SJSA1 (cell line): ENCODE measurements at regions not wholly inside any gene's neighbourhood (a gene's known extent, or its start where the extent isn't known, plus 50 kb on each side); places are given as distances from the start of the nearest gene placed in this dataset.

Experiments
- DNase-seq, 2 experiments: peaks; one replicate each; pipeline ENCODE4 v3.0.0-alpha.2; 2015 to 2020; ENCODE audit warnings: low spot score in 2 of 2, low read depth in 1 of 2
- H3K27ac ChIP-seq: fragments of 250-450 bp; sonication (Bioruptor Pico); 2 replicates; pipeline ENCODE4 v1.5.1; 2020; ENCODE audit warnings: mild to moderate bottlenecking, moderate library complexity
- H3K27me3 ChIP-seq: fragments of 250-450 bp; sonication (Bioruptor Pico); replicated peaks from 2 replicates; pipeline ENCODE4 v1.5.1; 2020; ENCODE audit warnings: mild to moderate bottlenecking, moderate library complexity
- H3K36me3 ChIP-seq: fragments of 250-450 bp; sonication (Bioruptor Pico); 2 replicates; pipeline ENCODE4 v1.5.1; 2020; ENCODE audit warnings: mild to moderate bottlenecking
- H3K4me1 ChIP-seq: fragments of 250-450 bp; sonication (Bioruptor Pico); replicated peaks from 2 replicates; pipeline ENCODE4 v1.6.1; 2021; ENCODE audit warnings: mild to moderate bottlenecking
- H3K4me3 ChIP-seq: fragments of 250-450 bp; sonication (Bioruptor Pico); 2 replicates; pipeline ENCODE4 v1.5.1; 2020; ENCODE audit warnings: mild to moderate bottlenecking
- H3K9me3 ChIP-seq: fragments of 250-450 bp; sonication (Bioruptor Pico); replicated peaks from 2 replicates; pipeline ENCODE4 v1.5.1; 2020; ENCODE audit warnings: mild to moderate bottlenecking

GRCh38 chr11:98564233-98564632 is 456.5 kb upstream of the CNTN5 start:
- no peaks in the 10 kb centered on the region for H3K4me1 ChIP-seq
- no peaks in the 10 kb centered on the region for H3K36me3 ChIP-seq
- H3K4me3 ChIP-seq, result no peak overlapping the region
- DNase-seq, result no peak
- no peaks in the 10 kb centered on the region for H3K27me3 ChIP-seq
- no peaks in the 10 kb centered on the region for H3K9me3 ChIP-seq
- H3K27ac ChIP-seq, result no peak overlapping the region

GRCh38 chr11:98564881-98565280 is 455.9 kb upstream of the CNTN5 start:
- H3K27me3 ChIP-seq, result no peaks in the 10 kb centered on the region
- H3K4me3 ChIP-seq, result no peak overlapping the region
- H3K9me3 ChIP-seq, result no peaks in the 10 kb centered on the region
- no peak for DNase-seq
- no peak overlapping the region for H3K27ac ChIP-seq
- no peaks in the 10 kb centered on the region for H3K36me3 ChIP-seq
- no peaks in the 10 kb centered on the region for H3K4me1 ChIP-seq

- Histone ChIP-seq H3K4me3 (no peak overlapping the region), H3K27ac (no peak overlapping the region), H3K4me1 (no peaks in the 10 kb centered on the region)
Measured at GRCh38 chr11:98565311-98565710, 455.4 kb upstream of the CNTN5 start.

GRCh38 chr11:98566978-98567377 is 453.8 kb upstream of the CNTN5 start:
- DNase-seq, result no peak
- no peak overlapping the region for H3K4me3 ChIP-seq
- no peaks in the 10 kb centered on the region for H3K27me3 ChIP-seq
- H3K9me3 ChIP-seq, result no peaks in the 10 kb centered on the region
- no peak overlapping the region for H3K27ac ChIP-seq
- no peaks in the 10 kb centered on the region for H3K4me1 ChIP-seq
- H3K36me3 ChIP-seq, result no peaks in the 10 kb centered on the region

More at GRCh38 chr11:98565311-98565710, 455.4 kb upstream of the CNTN5 start:
- Histone ChIP-seq H3K9me3 (no peaks in the 10 kb centered on the region), H3K27me3 (no peaks in the 10 kb centered on the region), H3K36me3 (no peaks in the 10 kb centered on the region)
- DNase-seq, result no peak

GRCh38 chr11:98568013-98568412 is 452.7 kb upstream of the CNTN5 start:
- DNase-seq, result no peak
- H3K4me3 ChIP-seq, result no peak overlapping the region
- no peak overlapping the region for H3K27ac ChIP-seq
- H3K27me3 ChIP-seq, result no peaks in the 10 kb centered on the region
- no peaks in the 10 kb centered on the region for H3K36me3 ChIP-seq
- no peaks in the 10 kb centered on the region for H3K4me1 ChIP-seq
- H3K9me3 ChIP-seq, result no peaks in the 10 kb centered on the region

- H3K9me3 ChIP-seq, result no peaks in the 10 kb centered on the region
- H3K4me3 ChIP-seq, result no peak overlapping the region
- no peak overlapping the region for H3K27ac ChIP-seq
- no peaks in the 10 kb centered on the region for H3K36me3 ChIP-seq
- no peaks in the 10 kb centered on the region for H3K27me3 ChIP-seq
- no peak for DNase-seq
- H3K4me1 ChIP-seq, result no peaks in the 10 kb centered on the region
Measured at GRCh38 chr11:98572941-98573340, 447.8 kb upstream of the CNTN5 start.

GRCh38 chr11:98587884-98588283 is 432.9 kb upstream of the CNTN5 start:
- Histone ChIP-seq H3K36me3 (no peaks in the 10 kb centered on the region), H3K4me3 (no peak overlapping the region), H3K27me3 (no peaks in the 10 kb centered on the region), H3K9me3 (no peaks in the 10 kb centered on the region), H3K27ac (no peak overlapping the region), H3K4me1 (no peaks in the 10 kb centered on the region)
- DNase-seq, result no peak

- no peaks in the 10 kb centered on the region for H3K27me3 ChIP-seq
- H3K4me3 ChIP-seq, result no peak overlapping the region
- H3K9me3 ChIP-seq, result no peaks in the 10 kb centered on the region
- no peaks in the 10 kb centered on the region for H3K36me3 ChIP-seq
- DNase-seq, result no peak
- H3K27ac ChIP-seq, result no peak overlapping the region
- H3K4me1 ChIP-seq, result no peaks in the 10 kb centered on the region
Measured at GRCh38 chr11:98589967-98590366, 430.8 kb upstream of the CNTN5 start.

GRCh38 chr11:98600103-98600502 is 420.6 kb upstream of the CNTN5 start:
- Histone ChIP-seq H3K27me3 (no peaks in the 10 kb centered on the region), H3K27ac (no peak overlapping the region), H3K9me3 (no peaks in the 10 kb centered on the region), H3K4me1 (no peaks in the 10 kb centered on the region), H3K36me3 (no peaks in the 10 kb centered on the region), H3K4me3 (no peak overlapping the region)
- DNase-seq, result no peak

- no peak overlapping the region for H3K4me3 ChIP-seq
- no peak overlapping the region for H3K27ac ChIP-seq
- H3K27me3 ChIP-seq, result no peaks in the 10 kb centered on the region
- no peak for DNase-seq
- H3K9me3 ChIP-seq, result no peaks in the 10 kb centered on the region
- H3K36me3 ChIP-seq, result no peaks in the 10 kb centered on the region
- no peaks in the 10 kb centered on the region for H3K4me1 ChIP-seq
Measured at GRCh38 chr11:98600786-98601773, 419.7 kb upstream of the CNTN5 start.

- Histone ChIP-seq H3K27ac (no peak overlapping the region), H3K36me3 (no peaks in the 10 kb centered on the region), H3K9me3 (no peaks in the 10 kb centered on the region), H3K4me1 (no peaks in the 10 kb centered on the region), H3K27me3 (no peaks in the 10 kb centered on the region), H3K4me3 (no peak overlapping the region)
- DNase-seq, result no peak
Measured at GRCh38 chr11:98616098-98616655, 404.6 kb upstream of the CNTN5 start.

GRCh38 chr11:98621767-98622166 is 399.0 kb upstream of the CNTN5 start:
- Histone ChIP-seq H3K9me3 (no peaks in the 10 kb centered on the region), H3K4me3 (no peak overlapping the region), H3K36me3 (no peaks in the 10 kb centered on the region), H3K4me1 (no peaks in the 10 kb centered on the region), H3K27ac (no peak overlapping the region), H3K27me3 (no peaks in the 10 kb centered on the region)
- no peak for DNase-seq

GRCh38 chr11:98625526-98625925 is 395.2 kb upstream of the CNTN5 start:
- Histone ChIP-seq H3K27me3 (no peaks in the 10 kb centered on the region), H3K4me3 (no peak overlapping the region), H3K27ac (no peak overlapping the region), H3K9me3 (no peaks in the 10 kb centered on the region), H3K4me1 (no peaks in the 10 kb centered on the region), H3K36me3 (no peaks in the 10 kb centered on the region)
- no peak for DNase-seq

- Histone ChIP-seq H3K36me3 (no peaks in the 10 kb centered on the region), H3K27ac (no peak overlapping the region), H3K4me3 (no peak overlapping the region)
Measured at GRCh38 chr11:98630736-98631135, 390.0 kb upstream of the CNTN5 start.

More at GRCh38 chr11:98630736-98631135, 390.0 kb upstream of the CNTN5 start:
- DNase-seq, result no peak
- Histone ChIP-seq H3K9me3 (no peaks in the 10 kb centered on the region), H3K27me3 (no peaks in the 10 kb centered on the region), H3K4me1 (no peaks in the 10 kb centered on the region)
